Keratinocyte (primary cell): ENCODE measurements at regions not wholly inside any gene's neighbourhood (a gene's known extent, or its start where the extent isn't known, plus 50 kb on each side); places are given as distances from the start of the nearest gene placed in this dataset.

ENCODE experiments used
- DNase-seq: peaks from one replicate; pipeline ENCODE4 v3.0.0-alpha.2; 2011; ENCODE audit warnings: low read depth, missing footprints, low spot score
- FAIRE-seq: peaks from 2 replicates; lab custom pipeline; 2011; peaks lifted over from hg19 to GRCh38; lab: Jason Lieb, UNC
- H2AFZ ChIP-seq: 2 replicates; pipeline ENCODE4 v1.6.0; 2012; ENCODE audit warnings: low read length, control low read depth, inconsistent platforms; ENCODE audit not compliant: control insufficient read depth
- H3K27ac ChIP-seq: 2 replicates; pipeline ENCODE4 v1.5.1; 2011; ENCODE audit warnings: low read length; ENCODE audit not compliant: control insufficient read depth, insufficient read depth
- H3K27me3 ChIP-seq: 3 replicates; pipeline ENCODE4 v1.6.0; 2011; ENCODE audit warnings: low read length; ENCODE audit not compliant: control insufficient read depth, insufficient read depth; ENCODE audit errors: extremely low read depth
- H3K36me3 ChIP-seq, 2 experiments: 2 replicates in 1 of 2; 3 replicates in 1 of 2; pipeline ENCODE4 v1.5.1; 2011; ENCODE audit warnings: low read length in 2 of 2, mild to moderate bottlenecking in 1 of 2; ENCODE audit not compliant: control insufficient read depth in 2 of 2, insufficient read depth in 2 of 2; ENCODE audit errors: extremely low read depth in 1 of 2
- H3K4me1 ChIP-seq: 3 replicates; pipeline ENCODE4 v1.5.1; 2011; ENCODE audit warnings: low read length; ENCODE audit not compliant: control insufficient read depth, insufficient read depth; ENCODE audit errors: extremely low read depth
- H3K4me2 ChIP-seq: 3 replicates; pipeline ENCODE4 v1.6.0; 2011; ENCODE audit warnings: low read depth, low read length; ENCODE audit not compliant: control insufficient read depth, insufficient read depth; ENCODE audit errors: extremely low read depth
- H3K4me3 ChIP-seq, 3 experiments: fragments of 200-600 bp in 1 of 3; sonication (generic) in 1 of 3; 2 replicates in 2 of 3; 3 replicates in 1 of 3; pipeline ENCODE4 v1.5.1; 2011 to 2016; ENCODE audit warnings: low read length in 3 of 3, mild to moderate bottlenecking in 3 of 3, control low read depth in 2 of 3, inconsistent platforms in 1 of 3, low read depth in 1 of 3, mixed read lengths in 1 of 3, mixed run types in 1 of 3, moderate library complexity in 1 of 3; ENCODE audit not compliant: control insufficient read depth in 2 of 3, insufficient read depth in 2 of 3; ENCODE audit errors: extremely low read depth in 1 of 3
- H3K79me2 ChIP-seq: 2 replicates; pipeline ENCODE4 v1.6.0; 2012; ENCODE audit warnings: low read length; ENCODE audit not compliant: control insufficient read depth, insufficient read depth
- H3K9ac ChIP-seq: 3 replicates; pipeline ENCODE4 v1.6.0; 2011; ENCODE audit warnings: low read length; ENCODE audit not compliant: control insufficient read depth, insufficient read depth; ENCODE audit errors: extremely low read depth
- H3K9me1 ChIP-seq: 3 replicates; pipeline ENCODE4 v1.6.0; 2011; ENCODE audit warnings: low read length; ENCODE audit not compliant: control insufficient read depth, insufficient read depth; ENCODE audit errors: extremely low read depth
- H3K9me3 ChIP-seq: 2 replicates; pipeline ENCODE4 v1.5.1; 2012; ENCODE audit warnings: low read depth, low read length; ENCODE audit not compliant: control insufficient read depth
- H4K20me1 ChIP-seq: 3 replicates; pipeline ENCODE4 v1.6.0; 2011; ENCODE audit warnings: low read length; ENCODE audit not compliant: control insufficient read depth, insufficient read depth; ENCODE audit errors: extremely low read depth
- EZH2 ChIP-seq: IDR thresholded peaks from one replicate; pipeline ENCODE4 v1.6.1; 2012; ENCODE audit warnings: inconsistent platforms, mild to moderate bottlenecking, low read length, moderate library complexity
- dilution Hi-C: fragments of 300-500 bp; cut with MboI; formaldehyde crosslinking; loops from one replicate; pipeline ENCODE4 v1.7.0; 2020; ENCODE audit warnings: low sequenced_read_pairs; ENCODE audit not compliant: extremely low pct_ligation_motif_present
- TF ChIP-seq, protein P1 (sequence below), 3 experiments: IDR thresholded peaks in 1 of 3; conservative IDR thresholded peaks in 1 of 3; optimal IDR thresholded peaks in 1 of 3; 2 replicates in 2 of 3; 3 replicates in 1 of 3; pipeline versions ENCODE3 to v1.5.1; 2011; ENCODE audit warnings: low read length in 3 of 3, mild to moderate bottlenecking in 3 of 3, moderate library complexity in 2 of 3, control low read depth in 1 of 3, inconsistent platforms in 1 of 3; ENCODE audit not compliant: insufficient read depth in 2 of 3; ENCODE audit errors: extremely low read depth in 1 of 3

GRCh38 chr2:77631007-77631406 is 108.8 kb upstream of the LRRTM4 start:
- Histone ChIP-seq H3K4me3 (no peak overlapping the region), H3K27me3 (no peaks in the 10 kb centered on the region), H2AFZ (no peak overlapping the region), H3K4me2 (no peak overlapping the region), H3K4me1 (no peaks in the 10 kb centered on the region), H3K79me2 (no peaks in the 10 kb centered on the region), H3K9me1 (no peaks in the 10 kb centered on the region), H3K9ac (no peak overlapping the region), H3K9me3 (peaks cover 2% of the 10 kb centered on the region), H4K20me1 (no peaks in the 10 kb centered on the region), H3K36me3 (no peaks in the 10 kb centered on the region), H3K27ac (no peak overlapping the region)
- dilution Hi-C loops: no loop called here
- DNase-seq: no peak
- no peak for TF ChIP-seq EZH2
- TF ChIP-seq, protein P1, sequence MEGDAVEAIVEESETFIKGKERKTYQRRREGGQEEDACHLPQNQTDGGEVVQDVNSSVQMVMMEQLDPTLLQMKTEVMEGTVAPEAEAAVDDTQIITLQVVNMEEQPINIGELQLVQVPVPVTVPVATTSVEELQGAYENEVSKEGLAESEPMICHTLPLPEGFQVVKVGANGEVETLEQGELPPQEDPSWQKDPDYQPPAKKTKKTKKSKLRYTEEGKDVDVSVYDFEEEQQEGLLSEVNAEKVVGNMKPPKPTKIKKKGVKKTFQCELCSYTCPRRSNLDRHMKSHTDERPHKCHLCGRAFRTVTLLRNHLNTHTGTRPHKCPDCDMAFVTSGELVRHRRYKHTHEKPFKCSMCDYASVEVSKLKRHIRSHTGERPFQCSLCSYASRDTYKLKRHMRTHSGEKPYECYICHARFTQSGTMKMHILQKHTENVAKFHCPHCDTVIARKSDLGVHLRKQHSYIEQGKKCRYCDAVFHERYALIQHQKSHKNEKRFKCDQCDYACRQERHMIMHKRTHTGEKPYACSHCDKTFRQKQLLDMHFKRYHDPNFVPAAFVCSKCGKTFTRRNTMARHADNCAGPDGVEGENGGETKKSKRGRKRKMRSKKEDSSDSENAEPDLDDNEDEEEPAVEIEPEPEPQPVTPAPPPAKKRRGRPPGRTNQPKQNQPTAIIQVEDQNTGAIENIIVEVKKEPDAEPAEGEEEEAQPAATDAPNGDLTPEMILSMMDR (optimal IDR thresholded peaks at IDR 0.05 in 1 of 3, IDR thresholded peaks at IDR 0.05 in 1 of 3, conservative IDR thresholded peaks at IDR 0.05 in 1 of 3; ENCODE audit: extremely low read depth in 1 of 3, insufficient read depth in 2 of 3, low read length in 3 of 3): no peak
- FAIRE-seq: no peak

DNA sequence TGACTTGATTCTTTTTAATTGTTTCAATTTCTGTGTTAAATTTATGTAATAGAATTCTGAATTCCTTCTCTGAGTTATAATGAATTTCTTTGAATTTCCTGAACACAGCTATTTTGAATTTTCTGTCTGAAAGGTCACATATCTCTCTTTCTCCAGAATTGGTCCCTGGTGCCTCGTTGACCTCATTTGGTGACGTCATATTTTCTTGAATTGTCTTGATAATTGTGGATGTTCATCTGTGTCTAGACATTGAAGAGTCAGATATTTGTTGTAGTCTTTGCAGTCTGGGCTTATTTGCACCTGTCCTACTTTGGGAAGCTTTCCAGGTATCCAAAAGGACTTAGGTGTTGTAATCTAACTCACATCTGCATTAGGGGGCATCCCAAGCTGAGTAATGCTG is 111.4 kb upstream of the LRRTM4 start:
- no peak overlapping the region for H3K4me3 ChIP-seq
- dilution Hi-C loops: no loop called here
- TF ChIP-seq EZH2: no peak
- TF ChIP-seq, protein P1 (optimal IDR thresholded peaks at IDR 0.05 in 1 of 3, IDR thresholded peaks at IDR 0.05 in 1 of 3, conservative IDR thresholded peaks at IDR 0.05 in 1 of 3; ENCODE audit: extremely low read depth in 1 of 3, insufficient read depth in 2 of 3, low read length in 3 of 3): no peak

More for the DNA sequence above, 111.4 kb upstream of the LRRTM4 start:
- H4K20me1 ChIP-seq: no peaks in the 10 kb centered on the region
- DNase-seq: no peak
- H3K9me1 ChIP-seq: no peaks in the 10 kb centered on the region
- H2AFZ ChIP-seq: no peak overlapping the region
- no peaks in the 10 kb centered on the region for H3K36me3 ChIP-seq
- no peaks in the 10 kb centered on the region for H3K79me2 ChIP-seq
- FAIRE-seq: no peak
- H3K4me1 ChIP-seq: no peaks in the 10 kb centered on the region
- H3K27me3 ChIP-seq: no peaks in the 10 kb centered on the region
- H3K9me3 ChIP-seq: peaks cover 2% of the 10 kb centered on the region
- H3K9ac ChIP-seq: no peak overlapping the region
- H3K27ac ChIP-seq: no peak overlapping the region
- no peak overlapping the region for H3K4me2 ChIP-seq
